CD4-positive, alpha-beta T cell treated with Interleukin-4 for 4 hours (primary cell): ENCODE measurements at regions not wholly inside any gene's neighbourhood (a gene's known extent, or its start where the extent isn't known, plus 50 kb on each side); places are given as distances from the start of the nearest gene placed in this dataset.

Experiments used
- DNase-seq: peaks from one replicate; pipeline ENCODE4 v3.0.0-alpha.2; 2020

GRCh38 chr5:158145827-158146226 is 286.9 kb upstream of the CLINT1 start:
- DNase-seq = no peak

GRCh38 chr5:158143081-158143480 is 284.1 kb upstream of the CLINT1 start:
- no peak for DNase-seq

GRCh38 chr5:158142156-158142555 is 283.2 kb upstream of the CLINT1 start:
- DNase-seq = no peak

GRCh38 chr5:158140120-158140731 is 281.3 kb upstream of the CLINT1 start:
- no peak for DNase-seq

DNA sequence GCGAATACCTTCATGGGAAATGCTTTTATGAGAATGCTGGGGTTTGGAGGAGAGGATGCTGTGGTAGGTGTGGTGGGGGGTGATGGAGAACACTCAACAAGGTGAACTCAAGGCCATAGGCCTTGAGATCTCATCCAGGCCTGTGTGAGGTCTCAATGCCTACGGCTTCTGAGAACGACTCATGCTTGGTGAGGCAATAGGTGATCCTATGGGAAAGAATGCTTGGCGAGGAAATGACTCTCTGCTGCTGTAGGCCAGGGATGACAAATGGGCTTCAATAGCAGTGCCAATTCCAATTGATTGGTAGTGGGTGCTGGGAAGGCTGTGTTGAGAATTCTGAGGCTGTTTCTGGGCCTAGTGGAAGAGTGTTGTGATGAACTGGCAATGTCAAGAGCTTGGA is 280.2 kb upstream of the CLINT1 start:
- no peak for DNase-seq

DNA sequence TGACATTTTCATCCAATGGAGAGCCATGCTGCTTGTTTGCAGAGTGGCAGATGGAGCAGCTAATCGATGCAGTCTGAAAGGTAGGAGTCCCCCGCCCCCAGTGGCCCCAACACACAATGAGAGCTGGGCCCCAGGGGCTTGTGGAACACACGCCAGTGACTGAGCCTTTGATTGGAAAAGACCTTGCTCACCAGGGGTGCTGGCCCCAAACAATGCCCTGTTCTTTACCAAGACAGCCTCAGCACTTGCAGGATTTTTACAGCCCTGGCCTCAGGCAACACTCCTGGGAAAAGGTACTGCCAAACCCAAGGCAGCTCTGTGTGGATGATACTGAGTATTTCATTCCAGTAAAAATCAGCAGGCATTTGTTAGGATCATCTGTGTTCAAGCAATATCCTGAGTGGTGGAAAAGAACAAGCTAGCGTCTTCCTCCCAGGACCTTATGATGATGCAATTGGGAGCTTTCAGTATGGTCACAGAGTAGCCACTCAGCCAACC is 276.8 kb upstream of the CLINT1 start:
- DNase-seq = no peak

- no peak for DNase-seq
These were observed 274.4 kb upstream of the CLINT1 start for GRCh38 chr5:158133369-158133768.

GRCh38 chr5:158127536-158127935 is 268.6 kb upstream of the CLINT1 start:
- no peak for DNase-seq

DNA sequence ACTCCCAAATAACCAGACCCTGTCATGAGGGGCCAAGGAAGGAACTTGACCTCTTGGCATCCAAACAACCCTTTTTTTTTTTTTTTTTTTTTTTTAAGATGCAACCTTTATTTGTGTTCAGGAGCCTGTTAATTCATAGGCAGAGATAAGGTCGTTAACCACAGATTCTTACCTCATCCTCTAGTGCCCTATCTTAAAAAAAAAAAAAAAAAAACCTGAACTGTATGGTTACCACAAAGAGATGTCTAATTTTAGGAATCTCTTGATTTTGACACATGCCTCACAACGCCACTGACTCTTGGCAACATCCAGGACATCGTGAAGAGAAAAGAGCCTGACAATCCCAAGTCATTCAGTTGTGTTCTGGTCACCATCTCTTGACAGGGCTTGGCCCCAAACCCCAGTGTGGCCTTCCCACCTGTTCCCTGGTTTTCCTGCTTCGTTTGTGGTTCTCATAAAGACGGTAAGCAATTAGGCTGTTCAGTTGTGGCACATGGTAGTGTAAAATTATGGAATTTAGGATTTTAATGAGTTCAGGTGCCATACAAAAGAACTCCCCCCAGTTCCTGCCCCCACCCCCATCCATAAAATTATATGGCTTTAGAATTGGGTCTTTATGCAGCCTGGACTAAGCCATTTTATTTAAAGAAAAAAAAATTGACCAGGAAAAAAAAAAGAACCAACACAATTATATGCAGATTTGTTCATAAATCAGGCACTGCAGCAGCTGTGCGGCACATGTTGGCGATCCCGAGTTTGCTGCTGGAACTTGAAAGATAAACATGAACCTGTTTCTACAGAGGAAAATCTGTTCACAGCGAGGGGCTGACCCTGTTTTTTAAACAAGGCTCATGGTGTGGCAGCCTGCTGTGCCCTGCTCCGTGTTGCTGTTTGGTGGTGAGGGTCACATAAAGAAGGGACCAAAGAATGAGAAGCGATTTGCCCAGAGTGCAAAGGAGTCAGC is 267.8 kb upstream of the CLINT1 start:
- no peak for DNase-seq

GRCh38 chr5:158124606-158125316 is 265.8 kb upstream of the CLINT1 start:
- no peak for DNase-seq

DNA sequence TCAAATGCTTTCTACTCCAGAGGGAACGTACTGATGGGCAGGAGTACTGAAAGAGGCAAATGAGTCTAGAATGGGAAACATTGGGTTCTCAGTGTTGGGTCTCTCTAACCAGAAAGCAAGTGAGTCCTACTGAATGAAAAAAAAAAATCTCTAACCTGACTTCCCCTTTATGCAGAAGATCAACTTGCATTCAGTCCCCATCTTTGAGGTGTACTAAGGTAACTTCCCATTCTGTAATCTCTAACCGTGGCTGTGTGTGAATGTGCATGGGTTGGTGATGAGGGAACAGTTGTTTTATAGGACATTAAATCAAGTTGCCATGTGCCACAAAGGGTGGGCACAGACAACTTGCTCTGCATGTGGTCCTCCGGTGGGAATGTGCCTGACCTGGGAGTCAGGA is 264.6 kb upstream of the CLINT1 start:
- DNase-seq = no peak

- DNase-seq = no peak
These were observed 262.7 kb upstream of the CLINT1 start for GRCh38 chr5:158121678-158122077.

- DNase-seq = no peak
These were observed 261.8 kb upstream of the CLINT1 start for GRCh38 chr5:158120760-158121159.

DNA sequence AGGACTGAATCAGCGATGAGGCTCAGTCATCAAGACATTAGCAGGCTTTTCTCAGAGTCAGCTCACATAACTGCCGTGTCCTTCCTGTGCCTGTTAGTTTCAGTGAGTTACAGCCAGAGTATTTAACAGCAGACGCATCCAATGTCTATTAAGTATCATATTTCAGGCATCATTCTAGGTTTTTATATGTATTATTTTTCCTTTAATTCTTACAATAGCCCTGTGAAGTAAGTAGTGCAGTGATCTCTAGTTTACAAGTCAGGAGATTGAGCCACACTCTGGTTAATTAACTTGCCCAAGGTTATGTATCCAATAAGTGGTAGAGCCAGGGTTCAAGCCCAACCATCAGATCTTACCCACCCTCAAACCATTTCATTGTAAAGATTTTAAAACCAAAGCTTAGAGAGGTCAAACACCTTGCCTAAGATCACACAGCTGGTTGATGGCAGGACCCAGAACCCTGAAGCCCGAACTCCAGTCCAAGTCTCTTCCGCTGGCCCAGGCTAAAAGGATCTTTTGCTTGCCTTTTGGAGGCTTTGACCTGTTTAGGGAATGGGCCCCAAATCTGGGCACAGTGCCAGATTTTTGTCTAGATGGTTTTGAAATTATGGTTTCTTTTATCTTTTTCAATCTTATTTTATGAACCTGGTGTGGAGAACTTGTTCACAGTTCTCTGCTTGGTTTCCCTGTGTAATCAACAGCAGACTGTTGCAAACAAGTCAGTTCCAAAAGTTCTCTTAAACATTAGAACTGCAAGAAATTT is 261.2 kb upstream of the CLINT1 start:
- no peak for DNase-seq

GRCh38 chr5:158117467-158118160 is 258.7 kb upstream of the CLINT1 start:
- DNase-seq = no peak

- no peak for DNase-seq
These were observed 258.0 kb upstream of the CLINT1 start for GRCh38 chr5:158116965-158117364.

GRCh38 chr5:158115468-158115867 is 256.5 kb upstream of the CLINT1 start:
- DNase-seq = no peak

DNA sequence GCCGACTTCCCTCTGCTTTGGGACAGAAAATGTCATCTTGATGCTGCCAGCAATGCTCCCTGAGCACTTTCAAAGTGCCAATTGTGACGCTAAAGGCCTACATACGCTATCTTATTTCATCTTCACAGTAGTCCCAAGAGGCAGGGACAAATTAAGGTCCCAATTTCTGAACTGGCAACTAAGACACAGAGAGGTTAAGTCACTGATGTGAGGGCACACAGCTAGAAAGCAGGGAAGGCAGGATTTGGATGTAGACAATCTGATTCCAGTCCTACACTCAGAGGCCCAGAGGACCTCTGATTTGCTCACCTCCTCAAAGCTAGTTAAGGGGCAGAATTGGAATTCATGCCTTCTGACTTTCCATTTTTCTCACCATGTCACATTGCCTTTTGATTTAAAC is 249.2 kb upstream of the CLINT1 start:
- DNase-seq = no peak

- no peak for DNase-seq
These were observed 241.5 kb upstream of the CLINT1 start for GRCh38 chr5:158100373-158100888.

- DNase-seq = no peak
These were observed 240.7 kb upstream of the CLINT1 start for GRCh38 chr5:158099571-158100105.

GRCh38 chr5:158096835-158097234 is 237.9 kb upstream of the CLINT1 start:
- DNase-seq = no peak

DNA sequence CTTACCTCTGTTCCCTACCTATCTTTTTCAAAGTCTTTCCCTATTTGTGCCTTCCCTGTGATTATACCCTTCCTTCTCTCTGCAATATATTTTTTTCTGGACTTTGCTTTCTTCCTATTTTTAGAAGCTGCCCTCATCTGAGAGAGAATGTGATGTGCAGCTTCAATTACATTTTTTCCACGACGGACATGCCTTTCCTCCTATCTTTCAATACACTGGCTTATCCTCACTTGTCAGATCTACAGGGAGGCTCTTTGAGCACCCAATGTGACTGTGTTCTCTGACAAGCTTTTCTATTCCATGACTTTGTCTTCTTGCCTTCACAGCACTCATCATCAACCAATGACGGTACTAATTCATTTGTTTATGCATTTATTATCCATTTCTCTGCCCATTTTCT is 227.9 kb upstream of the CLINT1 start:
- no peak for DNase-seq
